GM21381 (cell line): ENCODE measurements at regions not wholly inside any gene's neighbourhood (a gene's known extent, or its start where the extent isn't known, plus 50 kb on each side); places are given as distances from the start of the nearest gene placed in this dataset.

ENCODE experiments used
- ATAC-seq: cut with Tn5 transposase; IDR thresholded peaks from one replicate; pipeline ENCODE4 v1.9.1; 2021; ENCODE audit warnings: mild to moderate bottlenecking, moderate library complexity; ENCODE audit not compliant: unreplicated experiment

DNA sequence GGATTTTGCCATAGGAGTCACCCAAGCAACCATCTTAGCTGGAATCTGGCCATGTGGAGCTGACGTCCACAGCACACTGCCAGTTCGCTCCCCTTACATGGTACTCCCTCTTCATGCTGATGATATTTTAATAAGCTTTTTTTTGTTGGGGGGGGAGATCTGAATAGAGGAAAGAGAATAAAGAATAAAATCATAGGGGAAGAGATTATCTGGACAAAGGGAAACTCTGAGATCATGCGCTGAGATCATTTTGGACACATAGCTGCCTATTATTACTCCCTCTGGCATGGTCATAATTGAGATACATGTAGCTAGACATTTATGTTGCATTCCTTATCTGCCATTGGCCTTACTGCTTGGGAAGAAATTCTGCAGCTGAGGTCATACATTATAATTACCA, 282.7 kb downstream of the HTR7 start:
- no peak for ATAC-seq

DNA sequence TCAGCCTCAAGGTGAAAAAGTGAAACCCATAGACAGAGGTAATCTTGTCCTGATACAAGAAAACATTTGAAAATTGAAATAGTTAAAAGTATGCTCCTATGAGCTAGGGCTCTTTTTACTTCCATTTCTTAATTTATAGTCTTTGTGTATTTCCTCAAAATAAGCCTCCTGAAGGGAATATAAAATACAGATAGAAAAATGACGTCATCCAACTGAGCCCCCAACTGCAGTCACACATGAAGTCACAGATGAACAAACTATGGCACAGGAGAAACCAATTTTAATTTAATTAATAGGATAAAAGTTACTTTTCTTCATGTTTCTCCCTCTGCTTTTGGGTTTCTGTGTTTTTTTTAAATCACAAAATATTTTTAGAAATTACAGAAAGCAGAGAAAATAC, 280.3 kb downstream of the HTR7 start:
- ATAC-seq = no peak

DNA sequence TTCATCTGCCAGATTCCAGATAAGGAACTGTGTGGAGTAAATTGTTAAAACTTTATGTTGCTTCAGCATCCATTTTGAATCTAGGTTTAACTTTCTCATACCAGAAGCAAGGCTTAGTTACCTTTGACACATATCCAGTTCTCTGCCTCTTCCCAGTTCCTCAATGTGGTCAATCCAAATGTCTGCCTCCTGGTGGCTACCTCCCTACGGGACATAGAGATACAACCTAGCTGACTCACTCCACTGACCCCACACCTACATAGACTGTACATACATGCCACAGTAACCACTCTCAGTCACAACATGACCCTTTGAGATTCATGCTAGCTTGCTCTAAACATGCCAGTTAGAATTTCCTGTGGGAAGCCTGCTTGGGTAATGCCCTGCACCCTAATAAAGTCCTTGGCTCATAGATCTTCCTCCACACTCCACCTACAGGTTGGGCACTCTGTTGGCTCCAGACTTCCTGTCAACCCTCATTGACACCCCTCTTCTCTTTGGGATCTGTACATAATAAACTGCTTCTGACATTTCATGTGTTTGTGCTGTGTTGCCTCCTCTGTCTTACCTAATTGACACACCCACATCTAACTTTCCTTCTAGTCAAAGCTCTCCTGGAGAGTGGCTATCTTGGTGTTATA, 278.1 kb downstream of the HTR7 start:
- no peak for ATAC-seq

DNA sequence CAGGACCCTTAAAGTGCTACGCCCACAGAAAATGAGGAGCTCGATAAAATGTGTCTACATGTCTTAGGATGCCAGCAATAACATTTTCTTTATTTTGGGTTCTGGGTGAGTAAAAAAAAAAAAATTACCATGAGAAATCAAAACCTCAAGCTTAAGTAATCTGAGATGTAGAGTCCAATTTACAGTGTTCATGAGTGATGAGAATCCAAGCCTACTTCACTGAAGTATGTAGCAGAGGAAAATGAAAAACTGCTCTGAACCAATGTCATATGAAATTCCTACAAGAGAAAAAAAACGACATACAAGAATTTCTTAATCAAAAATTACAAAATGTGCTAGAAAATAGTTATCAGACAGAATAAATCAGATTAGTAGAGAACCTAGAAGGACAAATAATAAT, 274.4 kb downstream of the HTR7 start:
- ATAC-seq = no peak

DNA sequence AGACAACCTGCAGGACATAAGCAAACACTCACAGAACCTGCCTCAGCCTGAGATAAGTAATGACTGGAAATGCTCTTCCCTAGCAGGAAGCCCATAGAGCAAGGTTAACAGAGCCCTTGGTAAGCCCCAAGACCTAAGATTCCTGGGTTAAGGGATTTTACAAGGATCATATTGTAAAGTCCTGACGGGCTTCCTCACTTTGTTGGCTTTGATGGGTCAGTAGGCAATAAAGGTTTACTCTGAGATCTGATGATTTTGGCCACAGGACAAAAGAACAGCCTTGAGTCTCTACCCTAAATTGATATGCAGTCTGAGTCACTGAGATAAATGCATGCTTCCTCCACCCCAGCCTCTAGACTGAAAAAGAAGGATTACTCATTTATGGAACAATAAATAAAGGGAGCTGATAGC, 270.8 kb downstream of the HTR7 start:
- ATAC-seq = no peak

DNA sequence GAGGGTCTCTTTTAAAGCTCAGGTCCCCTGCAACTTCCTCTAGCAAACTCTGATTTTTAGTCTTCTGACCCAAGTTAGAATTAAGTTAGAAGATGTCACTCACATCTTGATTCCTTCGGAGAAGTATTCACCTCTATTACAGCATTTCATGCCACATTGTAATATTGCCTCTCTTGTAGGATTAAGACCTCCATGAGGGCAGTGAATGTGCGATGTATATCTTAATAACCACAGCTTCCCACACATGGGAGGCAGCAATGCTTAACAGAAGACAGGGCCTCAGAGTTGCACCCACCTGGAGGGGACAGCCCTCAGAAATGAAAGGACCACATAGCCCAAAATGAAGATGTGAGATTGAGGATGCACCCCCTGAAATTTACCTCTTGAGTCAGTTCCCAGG, 270.3 kb downstream of the HTR7 start:
- ATAC-seq = no peak

DNA sequence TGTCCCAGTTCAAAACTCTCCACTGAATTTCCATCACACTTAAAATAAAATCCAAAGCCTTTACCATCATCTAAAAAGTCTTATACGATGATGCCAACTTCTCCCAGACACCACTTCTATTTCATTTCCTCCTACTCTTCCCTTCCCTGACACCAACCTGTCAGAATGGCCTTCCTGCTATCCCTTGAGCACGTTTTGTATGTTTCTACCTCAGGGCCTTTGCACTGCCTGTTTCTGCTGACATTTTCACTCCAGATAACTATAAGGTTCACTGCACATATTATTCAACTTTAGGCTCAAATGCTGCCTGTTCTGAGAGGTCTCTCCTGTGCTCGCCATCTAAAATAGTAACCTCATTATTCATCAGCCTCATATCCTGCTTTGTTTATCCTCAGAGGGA, 269.6 kb downstream of the HTR7 start:
- no peak for ATAC-seq

DNA sequence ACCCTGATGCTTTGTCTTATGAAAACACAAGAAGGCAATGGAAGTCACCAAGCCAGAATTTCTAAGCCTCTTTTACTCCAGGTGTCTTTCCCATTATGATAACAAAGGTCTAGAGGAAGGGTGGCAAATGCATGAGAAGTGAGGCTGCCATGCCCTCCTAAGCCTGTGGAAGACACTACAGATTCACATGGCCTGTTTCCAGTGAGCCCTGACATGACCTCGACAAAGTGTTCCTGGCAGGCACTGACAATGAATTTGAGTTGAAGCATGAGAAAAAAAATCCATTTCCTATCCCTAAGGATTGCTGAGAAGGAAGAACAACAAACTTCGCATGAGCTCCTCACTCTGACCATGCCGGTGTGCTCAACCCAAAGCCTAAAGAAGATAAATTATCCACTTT, 268.0 kb downstream of the HTR7 start:
- ATAC-seq = no peak

DNA sequence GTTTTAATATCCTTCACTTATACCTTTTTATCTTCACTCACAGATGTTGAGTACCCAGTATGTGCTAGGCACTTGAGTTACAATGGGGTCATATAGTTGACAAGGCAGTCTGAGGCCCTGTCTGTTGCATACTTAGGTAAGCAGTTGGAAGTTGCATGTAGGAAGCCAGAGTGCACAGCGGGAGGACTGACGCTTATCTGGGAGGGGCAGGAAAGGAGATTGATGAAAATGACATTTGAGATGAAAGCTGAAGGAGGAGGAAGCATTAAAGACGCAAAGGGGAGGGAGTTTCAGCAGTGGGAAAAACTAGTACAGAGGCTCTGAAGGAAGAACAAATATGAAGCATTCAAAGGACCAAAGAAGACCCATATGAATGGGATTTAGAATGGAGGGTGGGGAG, 266.2 kb downstream of the HTR7 start:
- ATAC-seq = no peak

DNA sequence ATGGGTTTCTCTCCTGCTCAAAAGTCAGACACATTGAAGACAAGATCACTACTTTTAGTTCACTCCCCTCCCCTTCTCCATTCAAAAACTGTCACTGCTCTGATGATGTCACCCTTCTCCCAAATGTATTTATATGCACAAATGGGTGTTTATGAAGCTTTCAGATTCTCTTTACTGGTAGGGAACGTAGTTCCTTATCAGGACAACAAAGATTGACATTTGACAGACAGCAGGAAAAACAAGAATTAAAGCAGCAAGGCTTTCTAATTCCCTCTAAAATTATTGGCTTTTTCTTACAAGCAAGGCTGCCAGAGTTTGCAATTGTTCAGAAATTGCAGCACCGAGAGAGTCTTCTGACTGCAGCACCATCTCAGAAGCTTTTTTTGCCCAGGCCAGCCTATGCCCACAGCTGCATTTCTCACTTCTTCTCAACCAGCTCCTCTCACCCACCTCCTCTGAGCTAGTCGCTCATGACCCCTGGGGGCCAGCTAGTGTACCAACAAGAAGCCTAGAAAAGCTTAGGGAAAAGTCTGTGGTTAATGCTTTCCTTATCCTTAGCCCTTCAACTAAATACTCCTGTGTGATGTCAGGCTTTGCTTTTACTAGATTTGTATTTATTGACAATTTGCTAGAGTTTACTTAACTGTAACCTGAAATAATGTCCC, 265.1 kb downstream of the HTR7 start:
- no peak for ATAC-seq

DNA sequence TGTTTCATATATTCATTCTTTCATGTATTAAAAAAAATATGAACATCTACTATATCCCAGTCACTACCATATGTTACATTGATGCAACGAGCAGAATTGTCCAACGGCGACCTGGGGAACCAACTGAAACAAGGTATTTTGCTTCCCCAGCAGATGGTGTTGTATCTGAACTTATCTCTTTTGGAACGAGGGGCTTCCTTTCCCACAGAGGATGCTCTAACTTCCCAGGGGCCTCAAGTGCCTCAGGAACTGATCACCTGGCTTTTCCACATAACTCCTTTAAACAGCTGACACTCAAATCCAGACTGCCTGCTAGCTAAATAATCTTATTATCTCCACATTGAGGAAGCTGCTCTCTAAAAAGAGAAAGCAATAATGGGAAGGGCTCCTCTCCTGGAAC, 259.3 kb downstream of the HTR7 start:
- ATAC-seq = no peak

DNA sequence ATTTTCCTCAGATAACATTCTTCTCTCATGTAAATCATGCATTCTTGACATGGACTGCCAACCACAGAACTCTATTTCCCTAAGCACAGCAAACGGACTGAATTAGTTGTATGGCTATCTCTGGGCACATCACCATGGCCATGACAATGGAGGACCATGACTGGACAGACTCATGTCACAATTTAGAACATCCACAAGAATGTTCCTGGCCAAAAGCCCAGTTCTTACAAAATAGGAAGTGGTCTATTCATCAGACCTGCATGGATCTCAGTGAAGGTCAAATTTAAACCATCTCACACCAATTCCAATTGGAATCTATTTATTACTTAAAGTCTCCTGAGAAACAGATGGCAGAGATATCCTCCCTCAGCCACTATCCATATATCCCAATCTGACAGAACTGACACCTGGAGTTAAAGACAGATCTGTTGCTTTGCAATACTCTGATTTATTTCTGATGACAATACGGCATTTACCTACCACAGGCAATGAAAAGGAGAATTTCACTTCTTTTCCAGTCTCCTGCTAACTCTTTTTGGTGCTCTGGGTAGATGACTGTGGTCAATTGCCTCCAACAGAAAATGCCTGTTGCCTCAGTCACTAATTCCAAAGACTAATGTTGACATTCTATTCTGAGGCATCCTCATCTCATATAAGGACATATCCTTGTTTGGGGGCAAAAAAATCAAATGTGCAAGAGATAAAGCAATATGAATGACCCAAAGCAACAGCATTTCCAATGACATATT, 254.8 kb downstream of the HTR7 start:
- ATAC-seq = no peak

DNA sequence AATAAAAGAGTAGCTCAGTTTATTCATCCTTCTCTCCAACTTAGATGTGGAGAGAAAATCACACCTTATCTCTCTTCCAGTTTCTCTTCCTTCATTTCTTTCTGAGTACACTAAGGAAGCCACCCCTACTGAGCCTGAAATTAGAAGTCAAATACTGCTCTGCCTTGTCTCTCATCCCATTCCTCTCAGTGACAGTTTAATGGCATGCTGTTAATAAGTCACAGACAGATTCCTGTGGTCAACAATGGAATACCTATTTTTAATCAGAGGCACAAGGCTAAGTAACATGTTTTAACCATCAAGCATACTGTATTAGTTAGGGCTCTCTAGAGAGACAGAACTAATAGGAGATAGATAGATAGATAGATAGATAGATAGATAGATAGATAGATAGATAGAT, 253.2 kb downstream of the HTR7 start:
- ATAC-seq = no peak

DNA sequence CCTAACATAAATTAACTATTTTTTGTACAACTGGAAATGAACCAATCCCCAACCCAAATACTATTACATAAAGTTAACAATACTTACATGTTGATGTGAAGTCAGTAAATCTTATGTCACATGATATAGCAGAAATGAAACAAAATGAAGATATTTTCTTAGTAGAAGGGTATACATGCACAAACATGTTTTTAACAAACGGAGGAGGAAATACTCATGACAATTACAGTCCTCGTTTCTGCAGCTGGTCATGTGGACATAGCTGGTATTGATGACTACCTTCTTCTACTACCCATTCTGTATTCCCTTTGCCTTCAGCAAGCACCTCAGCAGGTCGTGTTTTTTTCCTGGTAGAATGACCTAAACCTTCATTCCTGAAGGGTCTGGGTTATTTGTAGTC, 252.3 kb downstream of the HTR7 start:
- ATAC-seq = no peak

DNA sequence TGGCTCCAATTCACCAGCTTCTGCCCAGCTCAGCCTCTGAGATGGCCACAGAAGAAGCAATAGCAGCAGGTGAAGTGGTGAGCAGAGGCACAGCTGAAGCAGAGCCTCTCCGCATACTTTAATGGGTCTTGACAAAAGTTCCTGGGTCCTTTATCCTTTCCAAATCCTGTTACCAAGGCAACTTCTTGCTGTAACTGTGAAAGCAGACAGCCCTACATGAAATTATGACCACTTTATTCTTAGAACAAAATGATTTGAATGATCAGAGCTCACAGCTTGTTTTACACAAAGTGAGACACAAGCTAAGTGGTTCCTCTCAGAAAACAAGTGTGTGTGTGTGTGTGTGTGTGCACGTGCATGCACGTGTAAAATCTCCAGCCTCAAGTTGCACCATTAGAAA, 245.6 kb downstream of the HTR7 start:
- ATAC-seq = no peak

DNA sequence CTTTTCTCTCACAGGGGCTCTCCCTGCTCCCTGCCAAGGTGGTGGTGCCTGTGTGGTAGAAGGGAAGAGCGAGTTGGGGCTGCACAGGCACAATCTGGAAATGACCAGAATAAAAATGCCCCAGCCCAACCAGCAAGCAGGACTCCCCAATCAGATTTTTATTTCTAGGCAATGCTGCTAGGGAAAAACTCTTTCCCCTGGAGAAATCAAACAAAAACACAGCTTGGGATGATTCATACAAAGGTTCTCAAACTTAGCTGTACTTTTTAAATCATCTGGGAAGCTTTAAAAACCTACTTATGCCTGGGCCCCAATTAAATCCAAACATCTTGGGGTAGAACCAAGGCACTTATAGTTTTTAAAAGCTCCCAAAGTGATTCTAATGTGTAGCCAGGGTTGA, 243.2 kb downstream of the HTR7 start:
- ATAC-seq = no peak

DNA sequence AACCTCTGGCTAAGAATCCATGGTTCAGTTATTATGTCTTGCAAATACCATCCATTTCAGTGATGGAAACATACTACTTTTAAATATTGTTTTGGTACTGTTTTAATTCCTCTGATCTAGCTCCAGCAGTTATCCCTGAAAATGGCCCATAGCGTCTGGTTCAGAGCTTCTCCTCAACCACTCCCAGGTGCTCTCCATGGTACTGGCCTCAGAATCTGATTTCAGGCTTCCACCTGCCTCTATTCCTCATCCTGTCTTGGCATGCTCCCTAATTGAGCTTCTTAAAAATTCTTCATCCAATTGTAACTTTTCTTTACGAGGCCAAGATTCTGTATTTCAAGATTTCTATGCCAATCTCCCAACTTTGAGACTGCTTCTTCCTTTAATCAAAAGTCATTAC, 236.3 kb downstream of the HTR7 start:
- no peak for ATAC-seq

DNA sequence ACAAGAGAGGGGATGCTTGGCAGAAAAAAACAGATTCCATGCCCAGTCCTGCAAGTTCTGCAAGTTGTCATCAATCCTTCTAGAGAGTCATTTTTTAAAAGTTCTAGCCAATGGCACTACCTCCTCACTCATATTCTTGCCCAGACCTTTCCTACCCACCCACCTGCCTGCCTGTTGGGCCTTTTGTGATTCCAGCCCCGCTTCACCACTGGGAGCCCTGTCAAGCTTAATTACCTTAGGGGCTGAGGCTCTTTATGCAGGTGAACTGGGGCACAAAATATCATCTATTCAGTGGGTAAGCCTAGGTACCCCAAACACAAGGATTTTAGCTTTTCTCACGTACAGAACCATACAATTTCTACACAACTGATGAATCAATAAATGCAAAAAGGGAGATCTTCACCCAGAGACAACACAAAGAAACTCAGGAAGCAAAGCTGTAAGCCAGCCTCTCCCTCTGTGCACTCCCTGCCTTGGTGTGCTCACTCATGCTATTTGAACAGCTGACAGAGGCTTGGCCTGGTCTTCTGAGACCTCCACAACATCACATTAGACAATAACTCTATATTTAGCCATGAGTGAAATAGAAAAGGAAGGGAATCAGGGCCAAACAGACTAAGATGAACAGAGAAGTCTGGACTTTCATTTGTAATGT, 222.6 kb downstream of the HTR7 start:
- ATAC-seq = no peak

DNA sequence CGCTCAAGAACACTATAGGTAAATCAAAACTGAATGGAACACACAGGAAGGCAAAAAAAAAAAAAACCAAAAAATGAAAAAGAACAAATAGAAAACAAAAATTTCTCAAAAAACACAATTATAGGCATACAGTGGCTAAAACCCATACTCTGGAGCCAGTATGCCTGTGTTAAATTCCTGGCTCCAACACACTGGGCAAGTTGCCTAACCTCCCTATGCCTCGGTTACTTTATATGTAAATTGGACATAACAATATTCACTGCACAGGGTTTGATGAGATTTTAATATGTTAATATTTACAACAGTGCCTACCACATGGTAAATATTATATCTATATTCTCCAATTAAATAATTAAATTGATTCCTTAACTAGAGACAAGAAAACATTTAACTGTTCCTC, 217.1 kb downstream of the HTR7 start:
- ATAC-seq = no peak

DNA sequence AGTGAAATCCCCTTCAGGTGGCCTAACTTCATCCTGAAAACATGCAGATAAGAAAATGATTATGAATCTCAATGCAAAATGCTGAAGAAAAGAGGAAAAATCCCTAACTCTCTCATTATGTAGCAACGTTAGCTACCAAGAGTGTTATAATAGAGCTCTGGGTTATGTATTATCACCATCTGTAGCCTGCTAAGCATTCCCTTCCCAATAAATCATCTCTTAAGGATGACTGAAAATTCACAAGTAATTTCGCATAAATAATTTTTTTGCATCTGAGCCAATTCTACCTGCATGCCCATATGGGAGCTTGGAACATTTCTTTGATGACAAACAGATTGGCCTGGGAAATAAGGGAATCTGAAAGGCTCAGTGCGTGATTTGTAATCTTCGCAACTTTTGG, 216.1 kb downstream of the HTR7 start:
- no peak for ATAC-seq

DNA sequence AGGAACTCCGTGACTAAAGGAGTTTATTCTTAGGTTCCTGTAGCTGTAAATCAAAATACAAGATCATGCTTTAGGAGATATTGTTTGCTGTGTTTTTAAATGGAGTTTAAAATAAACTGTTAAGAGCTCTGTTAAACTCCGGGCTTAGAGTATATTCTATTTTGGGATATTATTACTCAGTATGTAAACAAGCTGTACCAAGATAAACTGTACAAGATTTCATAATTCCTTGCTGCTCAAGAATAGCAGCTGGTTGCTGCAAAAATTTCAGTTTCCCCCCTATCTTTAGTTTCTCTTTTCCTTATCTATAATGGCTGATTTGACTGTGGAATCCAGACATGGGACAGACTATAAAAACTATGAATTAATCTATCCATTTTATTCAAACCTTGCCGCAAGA, 215.7 kb downstream of the HTR7 start:
- ATAC-seq = no peak

DNA sequence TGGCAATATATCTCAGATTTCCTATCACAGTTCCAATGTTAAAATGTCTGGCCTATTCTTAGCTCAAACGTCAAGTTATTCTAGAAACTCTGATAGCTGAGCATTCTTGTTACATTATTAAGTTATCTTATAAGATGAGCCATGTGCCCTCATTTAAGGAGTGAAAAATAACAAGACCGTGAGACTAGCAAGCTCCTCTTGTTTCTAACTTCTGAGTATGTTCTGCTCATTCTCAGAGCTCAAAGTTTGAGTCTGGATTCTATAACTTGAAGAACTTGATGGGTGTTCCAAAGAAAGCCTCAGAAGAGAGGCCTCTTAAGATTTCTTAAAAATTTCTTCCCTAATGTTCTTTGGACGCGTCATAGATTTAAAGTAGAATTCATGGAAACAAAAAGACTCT, 215.2 kb downstream of the HTR7 start:
- ATAC-seq = no peak
